ENCODE measurements at regions not wholly inside any gene's neighbourhood (a gene's known extent, or its start where the extent isn't known, plus 50 kb on each side); places are given as distances from the start of the nearest gene placed in this dataset.

DNA sequence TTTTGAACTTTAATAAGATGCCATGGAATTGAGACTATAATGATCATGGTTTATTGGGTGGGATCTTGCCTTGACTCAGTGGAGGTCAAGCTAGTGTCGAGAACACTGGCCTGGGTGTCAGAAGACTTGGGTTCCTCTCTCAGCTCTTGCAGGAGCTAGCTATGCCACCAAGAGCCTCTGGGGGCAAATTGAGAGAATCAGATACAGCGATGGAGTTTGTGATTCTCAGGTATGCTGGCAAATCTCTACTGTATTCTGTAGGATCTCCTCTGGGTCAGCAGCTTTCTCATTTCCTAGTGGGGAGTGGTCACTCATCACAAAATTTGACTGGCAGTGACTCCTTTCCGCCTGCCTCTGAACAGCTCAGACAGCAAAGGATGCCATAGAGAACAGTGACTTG lies 477.0 kb downstream of the RNF144A start:
- no peak for DNase-seq (ENCODE audit: low read depth in 2 of 2)
- no peak overlapping the region for H3K4me3 ChIP-seq (replicated peaks in 1 of 2; ENCODE audit: low read depth in 2 of 2, low read length in 2 of 2)
- TF ChIP-seq CTCF (IDR thresholded peaks at IDR 0.05; ENCODE audit: low read depth, low read length) = no peak

GRCh38 chr2:7400628-7401027 lies 483.4 kb downstream of the RNF144A start:
- no peak for TF ChIP-seq CTCF (IDR thresholded peaks at IDR 0.05; ENCODE audit: low read depth, low read length)
- H3K4me3 ChIP-seq (replicated peaks in 1 of 2; ENCODE audit: low read depth in 2 of 2, low read length in 2 of 2) = no peak overlapping the region
- DNase-seq (ENCODE audit: low read depth in 2 of 2) = no peak

GRCh38 chr2:7403092-7403775 lies 486.0 kb downstream of the RNF144A start:
- no peak for TF ChIP-seq CTCF (IDR thresholded peaks at IDR 0.05; ENCODE audit: low read depth, low read length)
- no peak for DNase-seq (ENCODE audit: low read depth in 2 of 2)
- no peak overlapping the region for H3K4me3 ChIP-seq (replicated peaks in 1 of 2; ENCODE audit: low read depth in 2 of 2, low read length in 2 of 2)

- DNase-seq (ENCODE audit: low read depth in 2 of 2) = no peak
- no peak for TF ChIP-seq CTCF (IDR thresholded peaks at IDR 0.05; ENCODE audit: low read depth, low read length)
- no peak overlapping the region for H3K4me3 ChIP-seq (replicated peaks in 1 of 2; ENCODE audit: low read depth in 2 of 2, low read length in 2 of 2)
Measured at GRCh38 chr2:7405861-7406715, 488.9 kb downstream of the RNF144A start.

- DNase-seq (ENCODE audit: low read depth in 2 of 2) = no peak
- no peak overlapping the region for H3K4me3 ChIP-seq (replicated peaks in 1 of 2; ENCODE audit: low read depth in 2 of 2, low read length in 2 of 2)
- no peak for TF ChIP-seq CTCF (IDR thresholded peaks at IDR 0.05; ENCODE audit: low read depth, low read length)
Measured at GRCh38 chr2:7407001-7407400, 489.8 kb downstream of the RNF144A start.

GRCh38 chr2:7407906-7408680 lies 490.9 kb downstream of the RNF144A start:
- TF ChIP-seq CTCF (IDR thresholded peaks at IDR 0.05; ENCODE audit: low read depth, low read length) = no peak

More at GRCh38 chr2:7407906-7408680, 490.9 kb downstream of the RNF144A start:
- DNase-seq (ENCODE audit: low read depth in 2 of 2) = no peak
- no peak overlapping the region for H3K4me3 ChIP-seq (replicated peaks in 1 of 2; ENCODE audit: low read depth in 2 of 2, low read length in 2 of 2)
